HG03135 (cell line): ENCODE measurements at regions not wholly inside any gene's neighbourhood (a gene's known extent, or its start where the extent isn't known, plus 50 kb on each side); places are given as distances from the start of the nearest gene placed in this dataset.
"Not testable (repeated sequence)": the region's sequence is repeated elsewhere in the genome, so short reads cannot be mapped to it uniquely, and the experiment has no call there.

Experiments used
- ATAC-seq: cut with Tn5 transposase; IDR thresholded peaks from one replicate; pipeline ENCODE4 v1.9.1; 2021; ENCODE audit warnings: mild to moderate bottlenecking, moderate library complexity; ENCODE audit not compliant: unreplicated experiment

- no peak for ATAC-seq
Measured at GRCh38 chr6:16950825-16951495, 150.9 kb upstream of the STMND1 start.

- ATAC-seq: no peak
Measured at GRCh38 chr6:16950302-16950701, 151.5 kb upstream of the STMND1 start.

GRCh38 chr6:16949716-16950115, 152.1 kb upstream of the STMND1 start:
- ATAC-seq: no peak

- no peak for ATAC-seq
Measured at GRCh38 chr6:16948396-16948795, 153.5 kb upstream of the STMND1 start.

GRCh38 chr6:16947375-16948015, 154.4 kb upstream of the STMND1 start:
- ATAC-seq: no peak

GRCh38 chr6:16944596-16944995, 157.3 kb upstream of the STMND1 start:
- ATAC-seq: no peak

- ATAC-seq: no peak
Measured at GRCh38 chr6:16939839-16940238, 162.0 kb upstream of the STMND1 start.

- ATAC-seq: no peak
Measured at GRCh38 chr6:16939351-16939750, 162.5 kb upstream of the STMND1 start.

GRCh38 chr6:16936893-16937292, 165.0 kb upstream of the STMND1 start:
- ATAC-seq: no peak

- no peak for ATAC-seq
Measured at GRCh38 chr6:16933961-16934360, 167.9 kb upstream of the STMND1 start.

GRCh38 chr6:16933532-16933931, 168.3 kb upstream of the STMND1 start:
- ATAC-seq: no peak

GRCh38 chr6:16932920-16933319, 168.9 kb upstream of the STMND1 start:
- no peak for ATAC-seq

- not testable (repeated sequence) for ATAC-seq
Measured at GRCh38 chr6:16931079-16931478, 169.8 kb upstream of the ATXN1 start.

- no peak for ATAC-seq
Measured at GRCh38 chr6:16930432-16930831, 169.2 kb upstream of the ATXN1 start.

- no peak for ATAC-seq
Measured at GRCh38 chr6:16929809-16930208, 168.5 kb upstream of the ATXN1 start.

GRCh38 chr6:16928387-16928786, 167.1 kb upstream of the ATXN1 start:
- no peak for ATAC-seq

- ATAC-seq: no peak
Measured at GRCh38 chr6:16927205-16927604, 165.9 kb upstream of the ATXN1 start.

GRCh38 chr6:16925461-16925860, 164.2 kb upstream of the ATXN1 start:
- no peak for ATAC-seq

GRCh38 chr6:16922282-16922681, 161.0 kb upstream of the ATXN1 start:
- ATAC-seq: no peak

- no peak for ATAC-seq
Measured at GRCh38 chr6:16921399-16922110, 160.3 kb upstream of the ATXN1 start.

GRCh38 chr6:16918586-16918985, 157.3 kb upstream of the ATXN1 start:
- ATAC-seq: no peak

- no peak for ATAC-seq
Measured at GRCh38 chr6:16914184-16914583, 152.9 kb upstream of the ATXN1 start.
